Neural cell (in vitro differentiated cells): ENCODE measurements at regions not wholly inside any gene's neighbourhood (a gene's known extent, or its start where the extent isn't known, plus 50 kb on each side); places are given as distances from the start of the nearest gene placed in this dataset.

Experiments
- H2AFZ ChIP-seq: fragments of 200-600, 300-800 bp; sonication (generic), shearing (Covaris generic); 2 replicates; pipeline ENCODE4 v1.6.0; 2014; ENCODE audit warnings: low read depth, mild to moderate bottlenecking, antibody characterized with exemption, low read length, moderate library complexity
- H3F3A ChIP-seq: fragments of 200-600 bp; shearing (Covaris generic); 2 replicates; pipeline ENCODE4 v1.6.1; 2016; ENCODE audit warnings: mild to moderate bottlenecking, moderate library complexity, mixed read lengths, antibody characterized with exemption, low read length; ENCODE audit not compliant: insufficient read depth, poor library complexity, severe bottlenecking
- H3K27ac ChIP-seq: fragments of 200-600, 300-800 bp; sonication (generic), shearing (Covaris generic); 2 replicates; pipeline ENCODE4 v1.5.1; 2014; ENCODE audit warnings: mild to moderate bottlenecking, low read length, moderate library complexity
- H3K27me3 ChIP-seq: fragments of 300-800, 200-600 bp; sonication (generic), shearing (Covaris generic); 2 replicates; pipeline ENCODE4 v1.6.0; 2014; ENCODE audit warnings: mild to moderate bottlenecking, low read depth, low read length, moderate library complexity; ENCODE audit not compliant: insufficient read depth
- H3K36me3 ChIP-seq: fragments of 300-800, 200-600 bp; sonication (generic), shearing (Covaris generic); 2 replicates; pipeline ENCODE4 v1.5.1; 2014; ENCODE audit warnings: mild to moderate bottlenecking, antibody characterized with exemption, low read length, moderate library complexity; ENCODE audit not compliant: insufficient read depth
- H3K4me2 ChIP-seq: fragments of 300-800, 200-600 bp; sonication (generic), shearing (Covaris generic); 2 replicates; pipeline ENCODE4 v1.6.0; 2014; ENCODE audit warnings: mild to moderate bottlenecking, low read length
- H3K4me3 ChIP-seq: fragments of 300-800, 200-600 bp; sonication (generic), shearing (Covaris generic); 2 replicates; pipeline ENCODE4 v1.5.1; 2014; ENCODE audit warnings: mild to moderate bottlenecking, low read length, moderate library complexity
- H3K79me2 ChIP-seq: fragments of 200-600 bp; shearing (Covaris generic); replicated peaks from 2 replicates; pipeline ENCODE4 v1.6.0; 2014; ENCODE audit warnings: mild to moderate bottlenecking, low read length, moderate library complexity; ENCODE audit not compliant: insufficient read depth
- H3K9ac ChIP-seq: fragments of 300-800, 200-600 bp; sonication (generic), shearing (Covaris generic); 2 replicates; pipeline ENCODE4 v1.6.1; 2016; ENCODE audit warnings: mild to moderate bottlenecking, low read length, mixed read lengths
- H3K9me2 ChIP-seq: fragments of 200-600 bp; shearing (Covaris generic); 2 replicates; pipeline ENCODE4 v1.6.1; 2016; ENCODE audit warnings: mild to moderate bottlenecking, low read length, mixed read lengths; ENCODE audit not compliant: insufficient read depth
- H3K9me3 ChIP-seq: fragments of 200-600, 300-800 bp; sonication (generic), shearing (Covaris generic); 2 replicates; pipeline ENCODE4 v1.6.1; 2016; ENCODE audit warnings: mild to moderate bottlenecking, mixed run types, low read length, moderate library complexity, mixed read lengths
- H4K20me1 ChIP-seq: fragments of 200-600 bp; shearing (Covaris generic); 2 replicates; pipeline ENCODE4 v1.6.1; 2016; ENCODE audit warnings: mild to moderate bottlenecking, mixed run types; ENCODE audit not compliant: insufficient read depth
- CTCF ChIP-seq: fragments of 450-650 bp; IDR thresholded peaks from 2 replicates; pipeline ENCODE4 v1.5.1; 2014; ENCODE audit warnings: antibody characterized with exemption, mild to moderate bottlenecking, moderate library complexity; ENCODE audit not compliant: poor library complexity, severe bottlenecking
- EP300 ChIP-seq: fragments of 450-650 bp; conservative IDR thresholded peaks from 2 replicates; pipeline ENCODE4 v1.6.1; 2014; ENCODE audit warnings: antibody characterized with exemption, mild to moderate bottlenecking, moderate library complexity; ENCODE audit not compliant: poor library complexity, severe bottlenecking
- EZH2 ChIP-seq: fragments of 200-600, 300-800 bp; shearing (Covaris generic), sonication (generic); IDR thresholded peaks from 2 replicates; pipeline ENCODE4 v1.6.1; 2014; ENCODE audit warnings: antibody characterized with exemption, low read length, borderline replicate concordance, mild to moderate bottlenecking; ENCODE audit not compliant: insufficient read depth, poor library complexity, severe bottlenecking
- MXI1 ChIP-seq: fragments of 450-650 bp; conservative IDR thresholded peaks from 2 replicates; pipeline ENCODE4 v1.6.1; 2014; ENCODE audit warnings: antibody characterized with exemption, mild to moderate bottlenecking; ENCODE audit not compliant: poor library complexity, severe bottlenecking
- POLR2AphosphoS5 ChIP-seq: IDR thresholded peaks from 2 replicates; pipeline ENCODE4 v1.6.1; 2012
- RAD21 ChIP-seq: fragments of 450-650 bp; conservative IDR thresholded peaks from 2 replicates; pipeline ENCODE4 v1.6.1; 2014; ENCODE audit warnings: antibody characterized with exemption, mild to moderate bottlenecking, moderate library complexity
- REST ChIP-seq: IDR thresholded peaks from 2 replicates; pipeline ENCODE4 v1.6.1; 2012; ENCODE audit warnings: borderline replicate concordance
- SMC3 ChIP-seq: fragments of 450-650 bp; conservative IDR thresholded peaks from 2 replicates; pipeline ENCODE4 v1.6.1; 2014; ENCODE audit warnings: antibody characterized with exemption, mild to moderate bottlenecking, moderate library complexity; ENCODE audit not compliant: poor library complexity
- TAF1 ChIP-seq: IDR thresholded peaks from 2 replicates; pipeline ENCODE4 v1.6.1; 2012; ENCODE audit warnings: low read depth

GRCh38 chr2:235300368-235301201 lies 193.3 kb upstream of the AGAP1 start:
- Histone ChIP-seq H3K4me2 (no peak overlapping the region), H2AFZ (no peak overlapping the region), H4K20me1 (no peaks in the 10 kb centered on the region), H3K4me3 (no peak overlapping the region), H3F3A (no peaks in the 10 kb centered on the region), H3K27ac (no peak overlapping the region), H3K36me3 (no peaks in the 10 kb centered on the region), H3K9me2 (no peaks in the 10 kb centered on the region), H3K79me2 (no peaks in the 10 kb centered on the region), H3K9me3 (peaks cover 4% of the 10 kb centered on the region), H3K27me3 (no peaks in the 10 kb centered on the region), H3K9ac (no peak overlapping the region)
- TF ChIP-seq TAF1 (no peak), MXI1 (no peak), EP300 (no peak), SMC3 (no peak), CTCF (no peak), REST (no peak), POLR2AphosphoS5 (no peak), EZH2 (no peak), RAD21 (no peak)

GRCh38 chr2:235301202-235302076 lies 192.4 kb upstream of the AGAP1 start:
- no peak overlapping the region for H3K9ac ChIP-seq
- no peaks in the 10 kb centered on the region for H4K20me1 ChIP-seq
- no peaks in the 10 kb centered on the region for H3F3A ChIP-seq
- H3K36me3 ChIP-seq, result no peaks in the 10 kb centered on the region
- H3K79me2 ChIP-seq, result no peaks in the 10 kb centered on the region
- no peak for TF ChIP-seq REST
- TF ChIP-seq EP300, result no peak
- TF ChIP-seq MXI1, result no peak
- TF ChIP-seq POLR2AphosphoS5, result no peak
- TF ChIP-seq RAD21, result no peak
- TF ChIP-seq EZH2, result no peak
- no peak for TF ChIP-seq SMC3
- no peak overlapping the region for H3K4me2 ChIP-seq
- H3K9me3 ChIP-seq, result peaks cover 4% of the 10 kb centered on the region
- no peak overlapping the region for H2AFZ ChIP-seq
- no peak overlapping the region for H3K27ac ChIP-seq
- H3K4me3 ChIP-seq, result no peak overlapping the region
- no peaks in the 10 kb centered on the region for H3K27me3 ChIP-seq
- H3K9me2 ChIP-seq, result no peaks in the 10 kb centered on the region
